ENCODE measurements at regions not wholly inside any gene's neighbourhood (a gene's known extent, or its start where the extent isn't known, plus 50 kb on each side); places are given as distances from the start of the nearest gene placed in this dataset.

- TF ChIP-seq POLR2A (IDR thresholded peaks at IDR 0.05) (no peak), CTCF (IDR thresholded peaks at IDR 0.05) (no peak)
These were observed 150.4 kb upstream of the CIBAR2 start for GRCh38 chr16:85262558-85263238.

All from thyroid gland (tissue), 4 donors.